Tibial nerve (tissue), 3 donors: ENCODE measurements at regions not wholly inside any gene's neighbourhood (a gene's known extent, or its start where the extent isn't known, plus 50 kb on each side); places are given as distances from the start of the nearest gene placed in this dataset.

Experiments
- POLR2A ChIP-seq, 2 donors: fragments of 450-650 bp; IDR thresholded peaks; one replicate each; pipeline ENCODE4 v1.6.1; 2017; ENCODE audit warnings: antibody characterized with exemption in 2 of 2, mild to moderate bottlenecking in 2 of 2, moderate library complexity in 2 of 2
- TF ChIP-seq, protein P1 (sequence below), 5 experiments: fragments of 200-600 bp in 3 of 5; fragments of 450-650 bp in 2 of 5; sonication (generic) in 3 of 5; IDR thresholded peaks; one replicate each; pipeline ENCODE4 v1.5.1; 2016 to 2019; ENCODE audit warnings: antibody characterized with exemption in 5 of 5, mild to moderate bottlenecking in 3 of 5, moderate library complexity in 2 of 5

DNA sequence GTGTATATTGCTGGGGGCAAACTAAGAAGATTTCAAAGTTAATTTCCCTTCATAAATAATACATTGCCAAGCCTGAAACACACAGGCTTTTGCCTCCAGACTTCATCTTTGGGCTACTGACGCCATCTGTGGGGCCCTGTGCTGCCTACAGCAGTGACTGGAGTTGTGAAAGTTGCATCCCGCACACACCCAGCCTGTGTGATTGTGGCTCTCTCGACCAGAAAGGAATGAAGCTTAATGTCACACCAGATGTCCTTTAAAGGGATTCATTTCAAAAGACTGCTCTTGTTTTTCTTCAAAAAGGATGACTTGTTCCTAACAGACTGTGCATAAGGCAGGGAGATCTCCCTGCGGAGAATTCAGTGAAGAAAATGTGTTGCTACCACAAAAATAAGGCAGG, 210.5 kb downstream of the FAM181B start:
- TF ChIP-seq, protein P1, sequence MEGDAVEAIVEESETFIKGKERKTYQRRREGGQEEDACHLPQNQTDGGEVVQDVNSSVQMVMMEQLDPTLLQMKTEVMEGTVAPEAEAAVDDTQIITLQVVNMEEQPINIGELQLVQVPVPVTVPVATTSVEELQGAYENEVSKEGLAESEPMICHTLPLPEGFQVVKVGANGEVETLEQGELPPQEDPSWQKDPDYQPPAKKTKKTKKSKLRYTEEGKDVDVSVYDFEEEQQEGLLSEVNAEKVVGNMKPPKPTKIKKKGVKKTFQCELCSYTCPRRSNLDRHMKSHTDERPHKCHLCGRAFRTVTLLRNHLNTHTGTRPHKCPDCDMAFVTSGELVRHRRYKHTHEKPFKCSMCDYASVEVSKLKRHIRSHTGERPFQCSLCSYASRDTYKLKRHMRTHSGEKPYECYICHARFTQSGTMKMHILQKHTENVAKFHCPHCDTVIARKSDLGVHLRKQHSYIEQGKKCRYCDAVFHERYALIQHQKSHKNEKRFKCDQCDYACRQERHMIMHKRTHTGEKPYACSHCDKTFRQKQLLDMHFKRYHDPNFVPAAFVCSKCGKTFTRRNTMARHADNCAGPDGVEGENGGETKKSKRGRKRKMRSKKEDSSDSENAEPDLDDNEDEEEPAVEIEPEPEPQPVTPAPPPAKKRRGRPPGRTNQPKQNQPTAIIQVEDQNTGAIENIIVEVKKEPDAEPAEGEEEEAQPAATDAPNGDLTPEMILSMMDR (IDR thresholded peaks at IDR 0.05), result no peak
- TF ChIP-seq POLR2A (IDR thresholded peaks at IDR 0.05), result no peak
